Adrenal gland (tissue), 5 donors: ENCODE measurements at regions not wholly inside any gene's neighbourhood (a gene's known extent, or its start where the extent isn't known, plus 50 kb on each side); places are given as distances from the start of the nearest gene placed in this dataset.

ENCODE experiments used
- POLR2A ChIP-seq, 2 donors: fragments of 450-650 bp; IDR thresholded peaks; one replicate each; pipeline ENCODE4 v1.6.1; 2017; ENCODE audit warnings: antibody characterized with exemption in 2 of 2, mild to moderate bottlenecking in 2 of 2, moderate library complexity in 1 of 2
- TF ChIP-seq, protein P1 (sequence below), 6 experiments: fragments of 450-650 bp in 4 of 6; fragments of 200-600 bp in 2 of 6; sonication (generic) in 1 of 6; IDR thresholded peaks; 1 replicate in 5 of 6; 2 replicates in 1 of 6; pipeline versions ENCODE4 v1.5.1 to v1.8.0; 2016 to 2021; ENCODE audit warnings: antibody characterized with exemption in 6 of 6, mild to moderate bottlenecking in 2 of 6, moderate library complexity in 1 of 6
- donor health status: DM: no; HTN: no; CAD: no.

DNA sequence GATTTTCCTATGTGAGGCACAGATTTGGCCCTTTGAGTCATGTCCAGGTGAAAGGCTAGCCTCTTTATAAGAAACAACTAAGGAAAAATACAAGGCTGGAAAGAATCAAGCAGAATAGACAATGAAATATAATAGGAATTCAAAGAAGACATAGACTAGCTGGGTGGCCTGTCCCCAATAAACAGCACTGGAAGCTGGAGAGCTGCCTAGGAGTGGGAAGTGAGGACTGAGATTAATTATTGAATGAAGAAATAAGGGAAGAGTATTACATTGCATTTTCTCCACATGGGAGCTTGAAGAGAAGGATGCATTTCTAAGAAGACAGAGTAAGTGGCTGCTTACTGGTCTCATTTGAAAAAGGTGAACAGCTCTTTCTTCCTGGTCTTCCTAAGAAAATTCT, 100.0 kb downstream of the CCDC34 start:
- no peak for TF ChIP-seq POLR2A (IDR thresholded peaks at IDR 0.05)
- TF ChIP-seq, protein P1, sequence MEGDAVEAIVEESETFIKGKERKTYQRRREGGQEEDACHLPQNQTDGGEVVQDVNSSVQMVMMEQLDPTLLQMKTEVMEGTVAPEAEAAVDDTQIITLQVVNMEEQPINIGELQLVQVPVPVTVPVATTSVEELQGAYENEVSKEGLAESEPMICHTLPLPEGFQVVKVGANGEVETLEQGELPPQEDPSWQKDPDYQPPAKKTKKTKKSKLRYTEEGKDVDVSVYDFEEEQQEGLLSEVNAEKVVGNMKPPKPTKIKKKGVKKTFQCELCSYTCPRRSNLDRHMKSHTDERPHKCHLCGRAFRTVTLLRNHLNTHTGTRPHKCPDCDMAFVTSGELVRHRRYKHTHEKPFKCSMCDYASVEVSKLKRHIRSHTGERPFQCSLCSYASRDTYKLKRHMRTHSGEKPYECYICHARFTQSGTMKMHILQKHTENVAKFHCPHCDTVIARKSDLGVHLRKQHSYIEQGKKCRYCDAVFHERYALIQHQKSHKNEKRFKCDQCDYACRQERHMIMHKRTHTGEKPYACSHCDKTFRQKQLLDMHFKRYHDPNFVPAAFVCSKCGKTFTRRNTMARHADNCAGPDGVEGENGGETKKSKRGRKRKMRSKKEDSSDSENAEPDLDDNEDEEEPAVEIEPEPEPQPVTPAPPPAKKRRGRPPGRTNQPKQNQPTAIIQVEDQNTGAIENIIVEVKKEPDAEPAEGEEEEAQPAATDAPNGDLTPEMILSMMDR (IDR thresholded peaks at IDR 0.05) = no peak
